HG02759 (cell line): ENCODE measurements at regions not wholly inside any gene's neighbourhood (a gene's known extent, or its start where the extent isn't known, plus 50 kb on each side); places are given as distances from the start of the nearest gene placed in this dataset.
"Not testable (repeated sequence)": the region's sequence is repeated elsewhere in the genome, so short reads cannot be mapped to it uniquely, and the experiment has no call there.

Experiments
- ATAC-seq: cut with Tn5 transposase; IDR thresholded peaks from one replicate; pipeline ENCODE4 v1.9.1; 2021; ENCODE audit warnings: mild to moderate bottlenecking, moderate library complexity; ENCODE audit not compliant: unreplicated experiment

DNA sequence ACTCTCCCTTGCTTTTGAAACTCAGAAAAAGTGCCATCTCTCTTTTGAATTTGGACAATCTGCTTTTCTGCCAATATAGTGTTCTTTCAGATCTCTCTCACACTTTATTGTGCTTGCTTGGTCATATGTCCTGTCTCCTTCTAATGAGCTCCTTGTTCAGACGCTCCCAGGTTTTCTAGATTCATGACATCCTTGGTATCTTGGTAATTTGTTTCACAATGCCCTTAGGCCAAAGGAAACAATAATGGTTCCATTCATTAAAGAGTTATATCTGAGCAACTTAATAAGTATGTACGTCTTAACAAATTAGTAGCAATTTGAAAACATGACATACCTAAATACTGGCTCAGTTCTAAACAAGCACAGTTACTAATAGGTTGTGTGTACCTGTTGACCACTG is 293.4 kb upstream of the SPTLC3 start:
- ATAC-seq = no peak

- no peak for ATAC-seq
These were observed 292.6 kb upstream of the SPTLC3 start for GRCh38 chr20:12715991-12716680.

- ATAC-seq = no peak
These were observed 291.7 kb upstream of the SPTLC3 start for GRCh38 chr20:12717061-12717460.

DNA sequence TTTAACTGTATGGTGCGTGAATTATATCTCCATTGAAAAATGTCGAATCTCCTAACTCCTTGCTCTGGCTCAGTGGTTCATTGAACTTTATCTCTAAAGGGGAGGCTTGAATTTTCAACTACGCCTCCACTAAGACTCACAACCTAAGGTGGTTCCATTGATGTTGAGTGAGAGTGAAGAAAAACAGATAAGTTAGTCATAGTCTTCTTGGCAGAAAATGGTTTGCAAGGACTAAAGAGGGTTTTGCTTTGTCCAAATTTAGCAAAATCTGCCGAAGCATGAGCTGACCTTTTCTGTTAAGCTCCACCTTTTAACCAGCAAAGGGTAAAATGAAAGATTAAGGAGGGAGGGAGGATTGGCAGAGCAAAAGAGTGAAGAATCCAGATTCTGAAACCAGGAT is 290.2 kb upstream of the SPTLC3 start:
- no peak for ATAC-seq

- ATAC-seq = no peak
These were observed 287.1 kb upstream of the SPTLC3 start for GRCh38 chr20:12721636-12722035.

GRCh38 chr20:12722091-12722490 is 286.7 kb upstream of the SPTLC3 start:
- no peak for ATAC-seq

- ATAC-seq = no peak
These were observed 285.0 kb upstream of the SPTLC3 start for GRCh38 chr20:12723811-12724210.

DNA sequence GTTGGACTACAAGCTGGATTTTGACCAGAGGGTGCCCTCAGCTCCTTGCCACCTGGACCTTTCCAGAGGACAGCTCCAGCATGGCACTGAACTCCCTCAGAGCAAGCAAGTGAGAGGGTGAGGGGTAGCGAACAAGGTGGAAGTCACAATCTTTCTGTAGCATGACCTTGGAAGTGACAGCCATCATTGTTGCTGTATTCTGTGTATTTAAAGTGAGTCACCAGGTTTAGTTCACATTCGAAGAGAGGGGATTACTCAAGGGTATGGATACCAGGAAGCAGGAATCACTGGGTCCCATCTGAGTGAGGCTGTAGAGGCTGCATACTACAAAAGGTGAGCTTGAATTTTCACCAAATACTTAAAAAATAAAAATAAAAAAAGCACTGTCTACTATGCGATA is 280.0 kb upstream of the SPTLC3 start:
- no peak for ATAC-seq

GRCh38 chr20:12729326-12729725 is 279.4 kb upstream of the SPTLC3 start:
- no peak for ATAC-seq

GRCh38 chr20:12733811-12734210 is 275.0 kb upstream of the SPTLC3 start:
- ATAC-seq = no peak

DNA sequence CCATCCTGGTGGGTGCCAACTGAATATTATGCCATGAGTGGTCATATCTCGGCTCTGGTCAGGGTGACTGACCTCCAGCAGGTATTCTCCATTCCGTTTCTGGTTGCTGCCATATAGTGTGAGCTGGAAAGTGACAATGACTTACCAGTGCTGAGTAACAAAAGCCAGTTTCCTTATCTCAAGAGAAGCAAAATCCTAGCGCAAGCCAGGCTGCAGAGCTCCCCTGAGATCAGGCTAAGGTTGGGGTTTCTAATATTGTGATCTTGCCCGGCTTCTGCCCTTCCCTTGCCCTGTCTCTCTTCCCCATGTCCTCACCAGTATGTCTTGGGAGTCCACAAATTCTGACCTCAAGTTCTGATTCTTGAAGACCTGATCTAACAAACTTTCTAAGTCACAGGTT is 271.3 kb upstream of the SPTLC3 start:
- no peak for ATAC-seq

DNA sequence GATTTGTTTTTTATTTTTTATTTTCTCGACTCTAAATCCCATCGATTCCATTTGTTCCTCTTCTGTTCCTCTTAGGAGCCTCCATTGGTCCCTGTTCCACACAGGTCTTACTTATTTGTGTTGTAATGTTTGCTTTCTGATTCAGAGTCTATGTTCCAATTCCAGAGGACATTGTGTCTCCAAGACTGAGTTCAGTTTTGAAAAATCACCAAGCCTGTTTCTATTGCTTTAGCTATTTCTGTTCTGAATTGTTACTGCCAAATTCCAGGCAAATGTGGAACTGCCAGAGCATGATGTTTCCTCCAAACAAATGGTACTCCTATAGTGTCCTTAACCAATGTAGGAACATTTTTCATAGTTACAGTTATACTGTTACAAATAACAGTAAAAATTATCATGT is 270.9 kb upstream of the SPTLC3 start:
- no peak for ATAC-seq

DNA sequence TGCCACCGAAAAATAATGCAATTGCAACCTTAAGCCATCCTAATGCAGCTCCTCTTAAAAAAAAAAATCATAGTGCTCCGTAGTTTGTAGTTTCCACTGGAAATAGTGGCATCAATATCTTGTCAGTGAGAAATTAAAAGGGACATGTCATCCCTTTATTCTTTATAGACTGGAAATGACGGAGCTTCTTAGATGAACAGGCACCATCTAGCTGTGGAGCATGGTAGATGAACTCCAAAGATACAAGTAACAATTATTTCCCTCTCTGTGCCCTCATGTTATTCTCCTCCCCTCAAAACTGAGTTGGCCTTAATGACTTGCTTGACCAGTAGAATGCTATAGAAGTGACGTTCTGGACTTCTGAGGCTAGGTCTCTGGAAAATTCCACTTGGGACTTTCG is 268.1 kb upstream of the SPTLC3 start:
- no peak for ATAC-seq

GRCh38 chr20:12744037-12744436 is 264.7 kb upstream of the SPTLC3 start:
- ATAC-seq = no peak

GRCh38 chr20:12748359-12748994 is 260.3 kb upstream of the SPTLC3 start:
- no peak for ATAC-seq

GRCh38 chr20:12750221-12750620 is 258.6 kb upstream of the SPTLC3 start:
- no peak for ATAC-seq

GRCh38 chr20:12752900-12753693 is 255.7 kb upstream of the SPTLC3 start:
- not testable (repeated sequence) for ATAC-seq

DNA sequence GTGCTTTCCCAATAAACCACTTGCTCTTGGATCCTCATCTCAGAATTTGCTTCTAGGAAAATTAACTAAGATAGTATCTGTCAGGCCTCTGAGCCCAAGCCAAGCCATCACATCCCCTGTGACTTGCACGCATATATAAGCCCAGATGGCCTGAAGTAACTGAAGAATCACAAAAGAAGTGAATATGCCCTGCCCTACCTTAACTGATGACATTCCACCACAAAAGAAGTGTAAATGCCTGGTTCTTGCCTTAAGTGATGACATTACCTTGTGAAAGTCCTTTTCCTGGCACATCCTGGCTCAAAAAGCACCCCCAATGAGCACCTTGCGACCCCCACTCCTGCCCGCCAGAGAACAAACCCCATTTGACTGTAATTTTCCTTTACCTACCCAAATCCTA is 255.0 kb upstream of the SPTLC3 start:
- not testable (repeated sequence) for ATAC-seq

DNA sequence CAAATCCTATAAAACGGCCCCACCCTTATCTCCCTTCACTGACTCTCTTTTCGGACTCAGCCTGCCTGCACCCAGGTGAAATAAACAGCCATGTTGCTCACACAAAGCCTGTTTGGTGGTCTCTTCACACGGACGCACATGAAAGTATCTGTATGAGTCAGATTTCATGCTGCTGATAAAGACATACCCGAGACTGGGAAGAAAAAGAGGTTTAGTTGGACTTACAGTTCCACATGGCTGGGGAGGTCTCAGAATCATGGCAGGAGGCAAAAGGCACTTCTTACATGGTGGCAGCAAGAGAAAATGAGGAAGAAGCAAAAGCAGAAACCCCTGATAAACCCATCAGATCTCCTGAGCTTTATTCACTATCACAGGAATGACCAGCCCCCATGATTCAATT is 249.3 kb upstream of the SPTLC3 start:
- not testable (repeated sequence) for ATAC-seq

- ATAC-seq = no peak
These were observed 246.0 kb upstream of the SPTLC3 start for GRCh38 chr20:12762725-12763124.

GRCh38 chr20:12763406-12763805 is 245.4 kb upstream of the SPTLC3 start:
- no peak for ATAC-seq

GRCh38 chr20:12764053-12764452 is 244.7 kb upstream of the SPTLC3 start:
- ATAC-seq = no peak
